ENCODE measurements at regions not wholly inside any gene's neighbourhood (a gene's known extent, or its start where the extent isn't known, plus 50 kb on each side); places are given as distances from the start of the nearest gene placed in this dataset.

DNA sequence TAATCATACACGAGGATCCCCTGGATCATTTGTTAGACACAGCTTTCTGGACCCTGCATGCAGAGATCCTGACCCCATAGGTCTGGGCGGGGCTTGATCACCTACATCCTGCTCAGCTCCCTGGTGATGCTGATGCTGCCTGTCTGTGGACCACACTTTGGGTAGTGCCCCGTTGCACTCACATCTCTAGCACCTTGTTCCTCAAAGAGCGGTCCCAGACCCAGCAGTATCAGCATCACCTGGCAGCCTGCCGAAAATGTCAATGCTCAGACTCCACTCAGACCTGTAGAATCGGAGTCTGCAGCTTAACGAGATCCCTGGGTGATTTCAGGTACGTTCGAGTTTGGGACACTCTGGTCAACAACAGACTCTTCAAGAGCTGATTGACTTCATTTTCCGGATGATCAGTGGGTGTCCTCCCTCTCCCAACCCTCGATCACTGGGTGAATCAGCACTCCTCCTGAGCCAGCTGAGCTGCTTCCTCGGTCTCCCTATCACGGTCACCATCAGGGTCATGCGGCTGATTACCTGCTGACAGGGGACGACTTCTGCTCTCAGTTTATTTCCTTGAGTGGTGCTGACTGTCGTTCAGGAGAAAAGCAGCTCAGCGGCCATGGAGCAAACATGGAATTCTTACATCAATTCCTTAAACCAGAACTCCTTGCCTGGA, 150.6 kb upstream of the RAB12 start:
- DNase-seq (ENCODE audit: low spot score) (no peak), FAIRE-seq (no peak)

DNA sequence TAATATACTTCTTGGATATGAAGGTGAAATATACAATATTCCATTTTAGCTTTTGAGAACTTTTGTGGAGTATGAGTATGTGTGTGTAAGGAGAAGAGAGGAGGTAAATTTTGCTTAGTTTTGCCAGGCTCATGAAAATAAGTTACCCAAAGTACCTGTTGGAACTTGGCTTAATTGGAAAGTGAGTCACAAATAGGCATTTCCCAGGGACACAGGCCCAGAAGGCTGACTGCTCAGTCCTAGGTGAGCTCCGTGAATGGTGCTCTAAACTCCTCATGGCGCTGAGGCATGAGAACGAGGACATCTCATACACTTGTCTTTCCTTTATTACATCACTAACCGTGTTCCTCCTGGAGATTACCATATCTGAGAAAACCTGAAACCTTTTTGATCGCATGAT, 148.5 kb upstream of the RAB12 start:
- FAIRE-seq (no peak), DNase-seq (ENCODE audit: low spot score) (no peak)

- FAIRE-seq, result no peak
- DNase-seq (ENCODE audit: low spot score), result no peak
Observed at GRCh38 chr18:8461544-8461943, 147.7 kb upstream of the RAB12 start.

GRCh38 chr18:8462651-8463185, 146.5 kb upstream of the RAB12 start:
- no peak for DNase-seq (ENCODE audit: low spot score)
- no peak for FAIRE-seq

DNA sequence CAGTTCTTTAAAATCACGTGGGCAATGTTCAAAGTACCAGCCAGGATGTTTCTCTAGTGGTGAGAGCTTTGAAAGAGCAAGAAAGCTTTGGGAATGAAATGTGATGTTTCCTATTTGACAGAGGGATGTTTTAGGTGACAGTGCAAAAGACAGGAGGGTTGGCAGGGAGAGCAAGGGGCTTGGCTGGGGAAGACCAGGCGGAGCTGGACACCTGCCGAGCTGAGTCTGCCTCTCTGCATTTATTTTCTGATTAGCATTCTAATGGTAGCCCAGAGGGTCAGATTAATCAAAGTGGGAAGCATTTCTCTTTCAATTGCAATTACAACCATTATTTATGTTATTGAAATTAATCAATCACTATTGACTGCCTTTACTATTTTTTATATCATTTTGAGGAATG, 145.4 kb upstream of the RAB12 start:
- no peak for FAIRE-seq
- no peak for DNase-seq (ENCODE audit: low spot score)

DNA sequence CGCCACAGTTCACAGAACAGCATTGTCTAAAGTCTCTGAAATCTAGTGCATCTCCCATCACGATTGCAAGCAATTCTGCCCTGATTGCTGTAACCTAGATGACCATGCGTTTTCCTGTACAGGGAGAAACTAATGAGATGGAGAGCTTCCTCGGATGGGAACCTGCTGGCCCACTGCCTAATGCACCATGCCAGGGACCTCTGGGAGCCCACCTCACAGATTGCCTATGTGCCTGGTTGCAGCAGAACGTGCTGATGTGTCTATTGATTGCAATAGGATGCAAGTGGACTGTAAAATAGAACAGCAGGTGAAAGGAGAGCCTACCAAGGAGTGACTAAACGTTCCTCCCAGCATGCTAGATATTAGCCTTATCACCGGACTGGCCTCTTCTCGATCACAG, 141.0 kb upstream of the RAB12 start:
- no peak for FAIRE-seq
- DNase-seq (ENCODE audit: low spot score), result no peak

- FAIRE-seq (no peak), DNase-seq (ENCODE audit: low spot score) (no peak)
Observed at GRCh38 chr18:8468921-8469335, 140.3 kb upstream of the RAB12 start.

GRCh38 chr18:8469544-8470130, 139.6 kb upstream of the RAB12 start:
- FAIRE-seq (no peak), DNase-seq (ENCODE audit: low spot score) (no peak)

DNA sequence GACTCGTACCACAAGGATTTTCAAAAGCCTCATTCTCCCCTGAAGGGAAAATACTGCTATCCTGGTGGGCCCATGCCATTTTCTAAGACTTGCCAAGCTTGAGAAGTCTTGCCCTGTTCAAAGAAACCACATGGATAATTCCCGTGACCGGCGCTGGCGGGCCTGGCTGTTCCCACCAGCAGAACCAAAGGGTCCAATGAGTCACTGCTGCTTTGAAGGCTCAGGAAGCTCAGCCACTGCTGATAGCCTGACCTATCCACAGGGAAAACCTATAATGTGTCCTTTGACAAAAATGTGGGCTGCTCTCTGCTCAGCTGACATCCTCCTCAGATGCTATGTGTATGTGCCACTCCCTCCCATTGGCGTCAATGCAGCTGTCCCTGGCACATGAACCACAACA, 137.9 kb upstream of the RAB12 start:
- DNase-seq (ENCODE audit: low spot score) (no peak), FAIRE-seq (no peak)

GRCh38 chr18:8474661-8475060, 134.6 kb upstream of the RAB12 start:
- DNase-seq (ENCODE audit: low spot score), result no peak
- no peak for FAIRE-seq

GRCh38 chr18:8477615-8478014, 131.6 kb upstream of the RAB12 start:
- FAIRE-seq, result no peak
- DNase-seq (ENCODE audit: low spot score), result no peak

DNA sequence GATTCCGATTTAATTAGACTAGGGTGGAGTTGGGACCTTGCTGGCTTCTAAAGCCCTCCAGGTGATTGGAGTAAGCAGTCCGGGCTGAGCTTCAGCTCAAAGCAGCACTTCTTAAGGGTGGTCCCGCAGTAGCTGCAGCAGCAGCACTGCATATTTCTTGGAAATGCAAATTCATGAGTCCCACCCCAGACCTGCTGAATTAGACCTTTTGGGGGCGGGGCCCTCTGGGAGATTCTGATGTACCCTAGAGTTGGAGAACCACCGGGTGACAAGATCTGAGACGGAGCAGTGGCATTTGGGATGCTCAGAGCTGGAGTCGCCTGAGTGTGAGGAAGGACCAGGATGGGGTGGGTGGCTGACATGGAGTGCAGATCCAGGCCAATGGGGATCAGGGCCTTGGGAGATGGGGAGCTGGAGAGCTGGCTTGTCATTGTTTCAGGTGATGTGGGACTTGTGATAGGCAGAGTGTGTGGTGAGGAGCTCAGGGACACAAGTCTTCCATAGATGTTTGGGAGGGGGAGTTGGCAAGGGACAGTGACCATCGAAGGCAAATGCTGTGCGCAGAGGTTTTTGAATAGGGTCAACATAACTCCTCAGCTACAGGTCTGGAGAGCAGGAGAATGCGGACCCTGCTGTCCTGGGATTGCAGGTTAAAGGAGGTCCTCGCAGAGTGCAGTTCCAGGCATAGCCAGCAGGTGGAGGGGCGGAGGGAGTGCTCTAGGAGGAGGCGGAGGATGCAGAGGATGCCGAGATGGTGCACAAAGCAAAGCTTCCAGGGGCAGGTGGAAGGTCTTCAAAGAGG, 130.9 kb upstream of the RAB12 start:
- FAIRE-seq, result no peak
- DNase-seq (ENCODE audit: low spot score), result no peak

GRCh38 chr18:8478968-8479370, 130.3 kb upstream of the RAB12 start:
- DNase-seq (ENCODE audit: low spot score) (no peak), FAIRE-seq (no peak)

- no peak for FAIRE-seq
- DNase-seq (ENCODE audit: low spot score), result no peak
Observed at GRCh38 chr18:8479789-8480188, 129.4 kb upstream of the RAB12 start.

- no peak for FAIRE-seq
- peak; percentile 22 for DNase-seq (ENCODE audit: low spot score)
Observed at GRCh38 chr18:8480506-8481328, 128.5 kb upstream of the RAB12 start.

GRCh38 chr18:8484951-8485350, 124.3 kb upstream of the RAB12 start:
- FAIRE-seq (no peak), DNase-seq (ENCODE audit: low spot score) (no peak)

- no peak for DNase-seq (ENCODE audit: low spot score)
- FAIRE-seq, result no peak
Observed at GRCh38 chr18:8489761-8490160, 119.5 kb upstream of the RAB12 start.

- FAIRE-seq, result no peak
- DNase-seq (ENCODE audit: low spot score), result no peak
Observed at GRCh38 chr18:8491516-8491915, 117.7 kb upstream of the RAB12 start.

GRCh38 chr18:8493141-8493540, 116.1 kb upstream of the RAB12 start:
- no peak for DNase-seq (ENCODE audit: low spot score)
- no peak for FAIRE-seq

GRCh38 chr18:8496186-8496585, 113.1 kb upstream of the RAB12 start:
- DNase-seq (ENCODE audit: low spot score) (no peak), FAIRE-seq (no peak)

DNA sequence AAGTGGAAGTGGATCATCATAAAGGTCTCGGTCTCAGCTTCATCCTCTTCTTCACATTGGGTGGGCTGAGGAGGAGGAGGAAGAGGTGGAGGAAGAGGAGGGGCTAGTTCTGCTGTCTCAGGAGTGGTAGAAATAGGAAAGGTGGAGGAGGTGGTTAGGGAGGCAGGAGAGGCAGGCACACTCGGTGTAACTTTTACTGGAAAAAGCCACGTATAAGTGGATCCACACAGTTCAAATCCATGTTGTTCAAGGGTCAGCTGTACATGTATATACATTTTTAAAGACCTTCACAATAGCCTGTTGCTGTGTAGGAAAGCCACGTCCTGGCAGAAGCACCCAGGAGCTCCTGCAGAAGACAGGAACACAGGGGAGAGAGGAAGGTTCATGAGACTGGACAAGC, 110.3 kb upstream of the RAB12 start:
- DNase-seq (ENCODE audit: low spot score) (no peak), FAIRE-seq (no peak)
